Breast epithelium (tissue), 4 donors: ENCODE measurements at regions not wholly inside any gene's neighbourhood (a gene's known extent, or its start where the extent isn't known, plus 50 kb on each side); places are given as distances from the start of the nearest gene placed in this dataset.

Experiments used
- DNase-seq, 2 donors: peaks; one replicate each; pipeline ENCODE4 v3.0.0-alpha.2; 2019; ENCODE audit warnings: low spot score in 2 of 2
- H3K27ac ChIP-seq, 2 donors: fragments of 200-600 bp; sonication (generic) in 1 of 2; one replicate each; pipeline ENCODE4 v1.5.1; 2016 to 2019; ENCODE audit warnings: mild to moderate bottlenecking in 1 of 2
- H3K27me3 ChIP-seq, 2 donors: fragments of 200-600 bp; sonication (generic) in 1 of 2; one replicate each; pipeline versions ENCODE4 v1.5.1 to v1.6.0; 2017 to 2019; ENCODE audit warnings: control low read depth in 1 of 2, mild to moderate bottlenecking in 1 of 2
- H3K36me3 ChIP-seq: fragments of 200-600 bp; one replicate; pipeline ENCODE4 v1.5.1; 2019
- H3K4me1 ChIP-seq, 2 donors: fragments of 200-600 bp; sonication (generic); one replicate each; pipeline ENCODE4 v1.5.1; 2016 to 2019; ENCODE audit warnings: control low read depth in 1 of 2
- H3K4me3 ChIP-seq, 3 donors: fragments of 200-600 bp; sonication (generic); 1 replicate in 2 of 3; 2 replicates in 1 of 3; pipeline ENCODE4 v1.5.1; 2016 to 2019; ENCODE audit warnings: mild to moderate bottlenecking in 3 of 3, moderate library complexity in 2 of 3
- H3K9me3 ChIP-seq, 2 donors: fragments of 200-600 bp; sonication (generic) in 1 of 2; one replicate each; pipeline ENCODE4 v1.5.1; 2016 to 2019; ENCODE audit warnings: control low read depth in 1 of 2
- POLR2A ChIP-seq: fragments of 450-650 bp; IDR thresholded peaks from one replicate; pipeline ENCODE4 v1.6.1; 2016; ENCODE audit warnings: antibody characterized with exemption, mild to moderate bottlenecking, moderate library complexity
- POLR2AphosphoS5 ChIP-seq, 3 donors: sonication (generic); formaldehyde crosslinking; IDR thresholded peaks; one replicate each; pipeline ENCODE4 v1.6.1; 2017; ENCODE audit warnings: antibody characterized with exemption in 3 of 3
- intact Hi-C: fragments of 100-400 bp; cut with DNase I; formaldehyde crosslinking; loops from one replicate; pipeline ENCODE4 v1.15.1; 2023; ENCODE audit warnings: low total_unique reads
- TF ChIP-seq, protein P1 (sequence below), 3 donors: fragments of 450-650 bp; IDR thresholded peaks; one replicate each; pipeline ENCODE4 v1.5.1; 2016 to 2017; ENCODE audit warnings: antibody characterized with exemption in 3 of 3, mild to moderate bottlenecking in 3 of 3, moderate library complexity in 3 of 3

GRCh38 chr4:137638934-137639333 lies 106.6 kb upstream of the PCDH18 start:
- Histone ChIP-seq H3K27ac (no peak overlapping the region), H3K4me1 (no peaks in the 10 kb centered on the region), H3K4me3 (no peak overlapping the region), H3K27me3 (no peaks in the 10 kb centered on the region), H3K9me3 (no peaks in the 10 kb centered on the region), H3K36me3 (no peaks in the 10 kb centered on the region)
- TF ChIP-seq, protein P1, sequence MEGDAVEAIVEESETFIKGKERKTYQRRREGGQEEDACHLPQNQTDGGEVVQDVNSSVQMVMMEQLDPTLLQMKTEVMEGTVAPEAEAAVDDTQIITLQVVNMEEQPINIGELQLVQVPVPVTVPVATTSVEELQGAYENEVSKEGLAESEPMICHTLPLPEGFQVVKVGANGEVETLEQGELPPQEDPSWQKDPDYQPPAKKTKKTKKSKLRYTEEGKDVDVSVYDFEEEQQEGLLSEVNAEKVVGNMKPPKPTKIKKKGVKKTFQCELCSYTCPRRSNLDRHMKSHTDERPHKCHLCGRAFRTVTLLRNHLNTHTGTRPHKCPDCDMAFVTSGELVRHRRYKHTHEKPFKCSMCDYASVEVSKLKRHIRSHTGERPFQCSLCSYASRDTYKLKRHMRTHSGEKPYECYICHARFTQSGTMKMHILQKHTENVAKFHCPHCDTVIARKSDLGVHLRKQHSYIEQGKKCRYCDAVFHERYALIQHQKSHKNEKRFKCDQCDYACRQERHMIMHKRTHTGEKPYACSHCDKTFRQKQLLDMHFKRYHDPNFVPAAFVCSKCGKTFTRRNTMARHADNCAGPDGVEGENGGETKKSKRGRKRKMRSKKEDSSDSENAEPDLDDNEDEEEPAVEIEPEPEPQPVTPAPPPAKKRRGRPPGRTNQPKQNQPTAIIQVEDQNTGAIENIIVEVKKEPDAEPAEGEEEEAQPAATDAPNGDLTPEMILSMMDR (IDR thresholded peaks at IDR 0.05), result no peak
- TF ChIP-seq POLR2A, result no peak
- no peak for TF ChIP-seq POLR2AphosphoS5 (IDR thresholded peaks at IDR 0.05)
- intact Hi-C loops, result no loop called here
- no peak for DNase-seq

- H3K4me1 ChIP-seq, result no peaks in the 10 kb centered on the region
- no peak overlapping the region for H3K27ac ChIP-seq
- H3K36me3 ChIP-seq, result no peaks in the 10 kb centered on the region
- H3K9me3 ChIP-seq, result no peaks in the 10 kb centered on the region
- no peak for TF ChIP-seq POLR2A
- no peak for DNase-seq
- no peak overlapping the region for H3K4me3 ChIP-seq
- intact Hi-C loops, result no loop called here
- H3K27me3 ChIP-seq, result no peaks in the 10 kb centered on the region
These were observed 103.3 kb upstream of the PCDH18 start for GRCh38 chr4:137635601-137636000.

GRCh38 chr4:137635108-137635507 lies 102.8 kb upstream of the PCDH18 start:
- Histone ChIP-seq H3K27ac (no peak overlapping the region), H3K27me3 (no peaks in the 10 kb centered on the region), H3K36me3 (no peaks in the 10 kb centered on the region), H3K4me3 (no peak overlapping the region), H3K4me1 (no peaks in the 10 kb centered on the region), H3K9me3 (no peaks in the 10 kb centered on the region)
- intact Hi-C loops, result no loop called here
- no peak for DNase-seq
- no peak for TF ChIP-seq POLR2A
- TF ChIP-seq, protein P1 (IDR thresholded peaks at IDR 0.05), result no peak
- TF ChIP-seq POLR2AphosphoS5 (IDR thresholded peaks at IDR 0.05), result no peak

GRCh38 chr4:137632842-137633241 lies 100.5 kb upstream of the PCDH18 start:
- no peaks in the 10 kb centered on the region for H3K4me1 ChIP-seq
- no peaks in the 10 kb centered on the region for H3K27me3 ChIP-seq
- no peaks in the 10 kb centered on the region for H3K9me3 ChIP-seq
- no peak overlapping the region for H3K27ac ChIP-seq
- intact Hi-C loops, result no loop called here
- no peak overlapping the region for H3K4me3 ChIP-seq
- no peaks in the 10 kb centered on the region for H3K36me3 ChIP-seq
- no peak for TF ChIP-seq POLR2AphosphoS5 (IDR thresholded peaks at IDR 0.05)
- TF ChIP-seq, protein P1 (IDR thresholded peaks at IDR 0.05), result no peak
- no peak for DNase-seq

- Histone ChIP-seq H3K4me3 (no peak overlapping the region), H3K36me3 (no peaks in the 10 kb centered on the region), H3K27ac (no peak overlapping the region), H3K4me1 (no peaks in the 10 kb centered on the region), H3K9me3 (no peaks in the 10 kb centered on the region), H3K27me3 (no peaks in the 10 kb centered on the region)
- TF ChIP-seq POLR2A, result no peak
- TF ChIP-seq, protein P1 (IDR thresholded peaks at IDR 0.05), result no peak
- TF ChIP-seq POLR2AphosphoS5 (IDR thresholded peaks at IDR 0.05), result no peak
- no peak for DNase-seq
- intact Hi-C loops, result no loop called here
These were observed 99.3 kb upstream of the PCDH18 start for GRCh38 chr4:137631605-137632004.

- Histone ChIP-seq H3K9me3 (no peaks in the 10 kb centered on the region), H3K27me3 (no peaks in the 10 kb centered on the region), H3K27ac (no peak overlapping the region), H3K4me3 (no peak overlapping the region), H3K4me1 (no peaks in the 10 kb centered on the region), H3K36me3 (no peaks in the 10 kb centered on the region)
- no peak for DNase-seq
- no peak for TF ChIP-seq POLR2A
- TF ChIP-seq, protein P1 (IDR thresholded peaks at IDR 0.05), result no peak
- TF ChIP-seq POLR2AphosphoS5 (IDR thresholded peaks at IDR 0.05), result no peak
- intact Hi-C loops, result no loop called here
These were observed 98.0 kb upstream of the PCDH18 start for GRCh38 chr4:137630252-137630651.
